HCT116 (cell line): ENCODE measurements at regions not wholly inside any gene's neighbourhood (a gene's known extent, or its start where the extent isn't known, plus 50 kb on each side); places are given as distances from the start of the nearest gene placed in this dataset.

ENCODE experiments used
- ATAC-seq: fragments of 200-7000 bp; cut with Tn5 transposase; 2 replicates; pipeline ENCODE4 v1.9.1; 2020; ENCODE audit warnings: mild to moderate bottlenecking, moderate library complexity
- BruUV-seq: library from RNA; stranded (reverse); fragments of 400-500 nt; replicated peaks from 2 replicates; lab custom pipeline; 2021; lab: Mats Ljungman, UMichigan
- CTCF ChIA-PET: fragments of 300-600 bp; sonication (Branson Sonifier 250); formaldehyde crosslinking; loops from one replicate; lab custom pipeline; 2021; ENCODE audit warnings: antibody characterized with exemption; lab: Charles Lee
- POLR2A ChIA-PET: fragments of 300-600, 350-600 bp; sonication (Branson Sonifier 250); formaldehyde crosslinking; loops from one replicate; lab custom pipeline; 2021; ENCODE audit warnings: antibody characterized with exemption; lab: Charles Lee
- RAD21 ChIA-PET, 2 experiments: fragments of 300-600 bp; sonication (Branson Sonifier 250); formaldehyde crosslinking; loops; one replicate each; lab custom pipeline; 2023; ENCODE audit warnings: low total read pairs in 2 of 2; ENCODE audit not compliant: uncharacterized antibody in 2 of 2, unreplicated experiment in 2 of 2, low non-redundant PET in 1 of 2; lab: Charles Lee
- DNase-seq: peaks from one replicate; pipeline ENCODE4 v3.0.0-alpha.2; 2010; ENCODE audit warnings: low read depth, low spot score
- H2AFZ ChIP-seq: fragments of 200-600 bp; shearing (Covaris generic), sonication (generic); 2 replicates; pipeline ENCODE4 v1.6.1; 2017; ENCODE audit warnings: low read depth, mixed run types, mixed read lengths, antibody characterized with exemption, low read length; ENCODE audit not compliant: poor library complexity, severe bottlenecking
- H3K27ac ChIP-seq: 2 replicates; pipeline ENCODE4 v1.5.1; 2012; ENCODE audit warnings: low read depth, low read length
- H3K27me3 ChIP-seq: fragments of 200-600 bp; sonication (generic); 2 replicates; pipeline ENCODE4 v1.6.1; 2016; ENCODE audit warnings: mixed run types, low read length, mixed read lengths; ENCODE audit not compliant: insufficient read depth
- H3K36me3 ChIP-seq, 2 experiments: fragments of 200-500 bp in 1 of 2; fragments of 200-600 bp in 1 of 2; sonication (Bioruptor generic) in 1 of 2; sonication (generic) in 1 of 2; 2 replicates each; pipeline versions ENCODE4 v1.5.1 to v1.6.1; 2014 to 2016; ENCODE audit warnings: low read length in 2 of 2, inconsistent platforms in 1 of 2, mixed read lengths in 1 of 2, mixed run types in 1 of 2; ENCODE audit not compliant: insufficient read depth in 2 of 2, control insufficient read depth in 1 of 2
- H3K4me1 ChIP-seq, 2 experiments: fragments of 200-600 bp in 1 of 2; sonication (generic) in 1 of 2; 2 replicates each; pipeline versions ENCODE4 v1.5.1 to v1.6.1; 2012 to 2017; ENCODE audit warnings: low read length in 2 of 2, inconsistent platforms in 1 of 2, mild to moderate bottlenecking in 1 of 2, mixed read lengths in 1 of 2, mixed run types in 1 of 2, moderate library complexity in 1 of 2; ENCODE audit not compliant: insufficient read depth in 2 of 2, control insufficient read depth in 1 of 2
- H3K4me2 ChIP-seq: fragments of 200-600 bp; sonication (generic); 2 replicates; pipeline ENCODE4 v1.6.1; 2017; ENCODE audit warnings: mixed run types, low read length, mixed read lengths
- H3K4me3 ChIP-seq, 2 experiments: fragments of 200-600 bp in 1 of 2; sonication (generic) in 1 of 2; replicated peaks in 1 of 2; 2 replicates each; pipeline ENCODE4 v1.5.1; 2011 to 2016; ENCODE audit warnings: low read length in 2 of 2, control low read depth in 1 of 2, low read depth in 1 of 2, mild to moderate bottlenecking in 1 of 2, mixed read lengths in 1 of 2, mixed run types in 1 of 2
- H3K79me2 ChIP-seq: fragments of 200-600 bp; sonication (generic); 2 replicates; pipeline ENCODE4 v1.6.1; 2017; ENCODE audit warnings: mild to moderate bottlenecking, mixed run types, low read length, moderate library complexity, mixed read lengths; ENCODE audit not compliant: insufficient read depth
- H3K9ac ChIP-seq: fragments of 200-600 bp; sonication (generic); 2 replicates; pipeline ENCODE4 v1.6.1; 2016; ENCODE audit warnings: low read length, mixed read lengths
- H3K9me2 ChIP-seq: fragments of 200-600 bp; sonication (generic), shearing (Covaris generic); 2 replicates; pipeline ENCODE4 v1.6.1; 2017; ENCODE audit warnings: mixed run types, mild to moderate bottlenecking, moderate library complexity; ENCODE audit not compliant: insufficient read depth
- H3K9me3 ChIP-seq, 2 experiments: fragments of 200-500 bp in 1 of 2; fragments of 200-600 bp in 1 of 2; sonication (Bioruptor generic) in 1 of 2; sonication (generic) in 1 of 2; 2 replicates each; pipeline ENCODE4 v1.6.1; 2014 to 2017; ENCODE audit warnings: low read length in 2 of 2, mixed read lengths in 2 of 2, inconsistent platforms in 1 of 2, low read depth in 1 of 2, mild to moderate bottlenecking in 1 of 2, mixed run types in 1 of 2, moderate library complexity in 1 of 2; ENCODE audit not compliant: control insufficient read depth in 1 of 2, insufficient read depth in 1 of 2
- H4K20me1 ChIP-seq: fragments of 200-600 bp; sonication (generic), shearing (Covaris generic); 2 replicates; pipeline ENCODE4 v1.6.1; 2017; ENCODE audit warnings: mixed run types, mild to moderate bottlenecking, moderate library complexity; ENCODE audit not compliant: insufficient read depth
- ATF3 ChIP-seq: IDR thresholded peaks from 2 replicates; pipeline ENCODE4 v1.6.1; 2012
- CBX3 ChIP-seq: IDR thresholded peaks from 2 replicates; pipeline ENCODE4 v1.6.1; 2012; ENCODE audit warnings: low read depth
- CEBPB ChIP-seq: IDR thresholded peaks from 2 replicates; pipeline ENCODE4 v1.6.1; 2012; ENCODE audit warnings: low read depth
- EGR1 ChIP-seq: IDR thresholded peaks from 2 replicates; pipeline ENCODE4 v1.6.1; 2012; ENCODE audit warnings: low read depth
- ELF1 ChIP-seq: IDR thresholded peaks from 2 replicates; pipeline ENCODE4 v1.6.1; 2012; ENCODE audit warnings: low read depth, borderline replicate concordance
- EZH2 ChIP-seq: fragments of 200-600 bp; sonication (generic); IDR thresholded peaks from 2 replicates; pipeline ENCODE4 v1.6.1; 2017; ENCODE audit warnings: antibody characterized with exemption, mixed run types
- EZH2phosphoT487 ChIP-seq: fragments of 200-600 bp; IDR thresholded peaks from 2 replicates; pipeline ENCODE4 v1.6.1; 2018; ENCODE audit warnings: antibody characterized with exemption, borderline replicate concordance
- JUND ChIP-seq: IDR thresholded peaks from 2 replicates; pipeline ENCODE4 v1.6.1; 2012
- MAX ChIP-seq: IDR thresholded peaks from 2 replicates; pipeline ENCODE4 v1.6.1; 2012
- POLR2A ChIP-seq: IDR thresholded peaks from 2 replicates; pipeline ENCODE4 v1.7.0; 2011; ENCODE audit warnings: borderline replicate concordance; ENCODE audit not compliant: insufficient read depth, insufficient read length; ENCODE audit errors: extremely low read depth
- POLR2AphosphoS5 ChIP-seq: IDR thresholded peaks from 2 replicates; pipeline ENCODE4 v1.6.1; 2011; ENCODE audit warnings: mild to moderate bottlenecking, low read depth, low read length, moderate library complexity
- RAD21 ChIP-seq: IDR thresholded peaks from 2 replicates; pipeline ENCODE4 v1.6.1; 2012; ENCODE audit warnings: low read depth, mild to moderate bottlenecking
- SIN3A ChIP-seq: IDR thresholded peaks from 2 replicates; pipeline ENCODE4 v1.6.1; 2012; ENCODE audit warnings: low read depth
- SP1 ChIP-seq: IDR thresholded peaks from 2 replicates; pipeline ENCODE4 v1.6.1; 2012; ENCODE audit warnings: low read depth
- SRF ChIP-seq: IDR thresholded peaks from 2 replicates; pipeline ENCODE4 v1.6.1; 2012; ENCODE audit warnings: low read depth
- ZFX ChIP-seq: fragments of 450-650 bp; IDR thresholded peaks from 2 replicates; pipeline ENCODE4 v1.6.1; 2017
- intact Hi-C: fragments of 100-400 bp; cut with micrococcal nuclease; formaldehyde crosslinking; loops from 2 replicates; pipeline ENCODE4 v1.10.0; 2022
- TF ChIP-seq, protein P1 (sequence below): IDR thresholded peaks from 2 replicates; pipeline ENCODE4 v1.6.1; 2011; ENCODE audit warnings: mild to moderate bottlenecking, low read length, moderate library complexity; ENCODE audit not compliant: insufficient replicate concordance; ENCODE audit errors: extremely low read depth

DNA sequence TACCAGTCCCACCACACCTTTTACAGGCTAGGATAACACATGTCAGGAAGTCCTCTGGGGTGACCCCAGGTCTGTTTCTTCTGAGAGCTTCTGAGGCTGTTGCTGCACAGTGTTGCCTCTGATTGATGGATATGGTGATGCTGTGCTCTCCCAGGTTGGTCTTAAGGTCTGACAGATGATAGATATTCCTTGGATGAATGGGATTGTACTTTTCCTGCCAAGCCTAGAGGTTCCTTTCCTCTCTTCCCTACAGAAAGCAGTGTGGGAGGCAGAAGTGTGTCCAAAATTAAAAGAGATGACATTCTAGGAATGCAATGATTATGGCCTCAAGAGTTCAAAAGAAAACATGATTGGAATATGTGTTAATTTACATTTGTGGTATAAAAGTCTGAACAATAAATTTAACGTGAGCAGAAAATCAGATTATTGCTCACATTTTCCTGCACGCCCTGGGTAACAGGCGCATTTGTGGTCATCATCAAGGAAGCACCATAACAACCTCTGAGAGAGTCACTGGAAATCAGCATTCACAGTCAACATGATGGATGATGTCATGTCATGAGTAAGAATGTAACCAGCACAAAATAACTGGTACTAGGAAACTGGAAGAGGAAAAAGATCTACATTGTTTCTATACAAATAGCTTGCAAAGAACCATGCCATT, 73.7 kb downstream of the BBS10 start:
- H3K36me3 ChIP-seq, result no peaks in the 10 kb centered on the region
- DNase-seq (no peak), ATAC-seq (no peak)
- TF ChIP-seq JUND (no peak), POLR2AphosphoS5 (no peak), CEBPB (no peak), ELF1 (no peak), EZH2 (no peak), ZFX (no peak), EZH2phosphoT487 (no peak), ATF3 (no peak), CBX3 (no peak), RAD21 (no peak), EGR1 (no peak), SP1 (no peak), POLR2A (no peak), SIN3A (no peak), MAX (no peak), SRF (no peak)
- TF ChIP-seq, protein P1, sequence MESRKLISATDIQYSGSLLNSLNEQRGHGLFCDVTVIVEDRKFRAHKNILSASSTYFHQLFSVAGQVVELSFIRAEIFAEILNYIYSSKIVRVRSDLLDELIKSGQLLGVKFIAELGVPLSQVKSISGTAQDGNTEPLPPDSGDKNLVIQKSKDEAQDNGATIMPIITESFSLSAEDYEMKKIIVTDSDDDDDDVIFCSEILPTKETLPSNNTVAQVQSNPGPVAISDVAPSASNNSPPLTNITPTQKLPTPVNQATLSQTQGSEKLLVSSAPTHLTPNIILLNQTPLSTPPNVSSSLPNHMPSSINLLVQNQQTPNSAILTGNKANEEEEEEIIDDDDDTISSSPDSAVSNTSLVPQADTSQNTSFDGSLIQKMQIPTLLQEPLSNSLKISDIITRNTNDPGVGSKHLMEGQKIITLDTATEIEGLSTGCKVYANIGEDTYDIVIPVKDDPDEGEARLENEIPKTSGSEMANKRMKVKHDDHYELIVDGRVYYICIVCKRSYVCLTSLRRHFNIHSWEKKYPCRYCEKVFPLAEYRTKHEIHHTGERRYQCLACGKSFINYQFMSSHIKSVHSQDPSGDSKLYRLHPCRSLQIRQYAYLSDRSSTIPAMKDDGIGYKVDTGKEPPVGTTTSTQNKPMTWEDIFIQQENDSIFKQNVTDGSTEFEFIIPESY, result no peak
- TF ChIP-seq, all 23 proteins: peak for 0
- ChIA-PET CTCF (no interaction called here), POLR2A (no interaction called here), RAD21 (no interaction called here)
- Histone ChIP-seq H3K4me3 (no peak overlapping the region), H3K9me2 (no peaks in the 10 kb centered on the region), H3K79me2 (no peaks in the 10 kb centered on the region), H3K9ac (no peak overlapping the region), H3K4me1 (no peaks in the 10 kb centered on the region), H3K4me2 (no peak overlapping the region), H4K20me1 (no peaks in the 10 kb centered on the region), H3K9me3 (no peaks in the 10 kb centered on the region), H2AFZ (no peak overlapping the region), H3K27ac (no peak overlapping the region), H3K27me3 (no peaks in the 10 kb centered on the region)
- no TSS peak for BruUV-seq
- intact Hi-C loops, result no loop called here
